Adipose tissue (tissue), 3 donors: ENCODE measurements at regions not wholly inside any gene's neighbourhood (a gene's known extent, or its start where the extent isn't known, plus 50 kb on each side); places are given as distances from the start of the nearest gene placed in this dataset.
"Not testable (repeated sequence)": the region's sequence is repeated elsewhere in the genome, so short reads cannot be mapped to it uniquely, and the experiment has no call there.

Experiments used
- H3K27ac ChIP-seq: one replicate; pipeline ENCODE4 v1.5.1; 2013; ENCODE audit warnings: low read depth, low read length
- WGBS, 3 donors: extraction: QIAGEN DNeasy Blood & Tissue Kit; methylation state at CpG; one replicate each; pipeline ENCODE4 v1.1.7; 2013; 5-methylcytosine and 5-hydroxymethylcytosine counted together
- donor health status: healthy with polysubstance abuse.
- donor health status: Bipolar disorder and iron deficiency.
- donor health status: healthy.

- WGBS, 3 donors: 65 to 74% (median 72%) methylated on average over 3 of the region's 3 CpGs
- no peak overlapping the region for H3K27ac ChIP-seq
Measured at GRCh38 chr5:40141418-40141817, 538.3 kb upstream of the PTGER4 start.

- no peak overlapping the region for H3K27ac ChIP-seq
- 84 to 93% (median 89%) methylated on average over 1 of the region's 1 CpG for WGBS, 3 donors
Measured at GRCh38 chr5:40137223-40137622, 542.5 kb upstream of the PTGER4 start.

GRCh38 chr5:40134883-40135520 is 544.7 kb upstream of the PTGER4 start:
- 32 to 74% (median 61%) methylated on average over 3 of the region's 3 CpGs for WGBS, 3 donors
- no peak overlapping the region for H3K27ac ChIP-seq

- H3K27ac ChIP-seq: no peak overlapping the region
- 71 to 76% (median 75%) methylated on average over 2 of the region's 2 CpGs for WGBS, 3 donors
Measured at GRCh38 chr5:40124367-40124766, 555.3 kb upstream of the PTGER4 start.

GRCh38 chr5:40121236-40121635 is 558.5 kb upstream of the PTGER4 start:
- H3K27ac ChIP-seq: no peak overlapping the region
- 75 to 90% (median 88%) methylated on average over 1 of the region's 1 CpG for WGBS, 3 donors

GRCh38 chr5:40112875-40113274 is 566.8 kb upstream of the PTGER4 start:
- no peak overlapping the region for H3K27ac ChIP-seq

GRCh38 chr5:40111036-40111435 is 568.7 kb upstream of the PTGER4 start:
- WGBS, 3 donors: 94 to 98% (median 95%) methylated on average over 4 of the region's 4 CpGs
- H3K27ac ChIP-seq: not testable (repeated sequence)

GRCh38 chr5:40108764-40109390 is 570.8 kb upstream of the PTGER4 start:
- not testable (repeated sequence) for H3K27ac ChIP-seq
- 30 to 46% (median 31%) methylated on average over 3 of the region's 3 CpGs for WGBS, 3 donors

GRCh38 chr5:40107786-40108185 is 571.9 kb upstream of the PTGER4 start:
- H3K27ac ChIP-seq: not testable (repeated sequence)
- WGBS, 3 donors: 24 to 38% (median 38%) methylated on average over 4 of the region's 4 CpGs

- WGBS, 3 donors: 69 to 96% (median 85%) methylated on average over 2 of the region's 2 CpGs
Measured at GRCh38 chr5:40106847-40107246, 572.9 kb upstream of the PTGER4 start.

GRCh38 chr5:40098313-40098712 is 581.4 kb upstream of the PTGER4 start:
- H3K27ac ChIP-seq: no peak overlapping the region

More at GRCh38 chr5:40106847-40107246, 572.9 kb upstream of the PTGER4 start:
- no peak overlapping the region for H3K27ac ChIP-seq

- H3K27ac ChIP-seq: no peak overlapping the region
- 90 to 93% (median 93%) methylated on average over 2 of the region's 2 CpGs for WGBS, 3 donors
Measured at GRCh38 chr5:40093550-40093949, 586.2 kb upstream of the PTGER4 start.

GRCh38 chr5:40089269-40089668 is 590.4 kb upstream of the PTGER4 start:
- no peak overlapping the region for H3K27ac ChIP-seq

- WGBS, 3 donors: 54 to 98% (median 90%) methylated on average over 1 of the region's 1 CpG
- H3K27ac ChIP-seq: no peak overlapping the region
Measured at GRCh38 chr5:40084614-40085013, 595.1 kb upstream of the PTGER4 start.

- H3K27ac ChIP-seq: no peak overlapping the region
- 0% methylated on average over 1 of the region's 1 CpG for WGBS, 3 donors
Measured at GRCh38 chr5:40082313-40082712, 597.4 kb upstream of the PTGER4 start.

- no peak overlapping the region for H3K27ac ChIP-seq
Measured at GRCh38 chr5:40080191-40080590, 599.5 kb upstream of the PTGER4 start.

- WGBS, 3 donors: 67 to 70% (median 67%) methylated on average over 8 of the region's 8 CpGs
Measured at GRCh38 chr5:40078898-40079575, 600.7 kb upstream of the PTGER4 start.

GRCh38 chr5:40074826-40075225 is 604.9 kb upstream of the PTGER4 start:
- H3K27ac ChIP-seq: no peak overlapping the region
- 34 to 94% (median 87%) methylated on average over 1 of the region's 1 CpG for WGBS, 3 donors

More at GRCh38 chr5:40078898-40079575, 600.7 kb upstream of the PTGER4 start:
- no peak overlapping the region for H3K27ac ChIP-seq

GRCh38 chr5:40073927-40074326 is 605.8 kb upstream of the PTGER4 start:
- no peak overlapping the region for H3K27ac ChIP-seq
- 98 to 100% (median 98%) methylated on average over 1 of the region's 1 CpG for WGBS, 3 donors

- no peak overlapping the region for H3K27ac ChIP-seq
Measured at GRCh38 chr5:40071870-40072269, 607.8 kb upstream of the PTGER4 start.
